Stomach (tissue), 4 donors: ENCODE measurements at regions not wholly inside any gene's neighbourhood (a gene's known extent, or its start where the extent isn't known, plus 50 kb on each side); places are given as distances from the start of the nearest gene placed in this dataset.

ENCODE experiments used
- EP300 ChIP-seq: sonication (generic); formaldehyde crosslinking; IDR thresholded peaks from one replicate; pipeline ENCODE4 v1.6.1; 2017; ENCODE audit warnings: antibody characterized with exemption
- POLR2A ChIP-seq, 4 donors: fragments of 450-650 bp; IDR thresholded peaks; one replicate each; pipeline ENCODE4 v1.6.1; 2016; ENCODE audit warnings: antibody characterized with exemption in 4 of 4, control low read depth in 2 of 4, mild to moderate bottlenecking in 1 of 4, moderate library complexity in 1 of 4
- POLR2AphosphoS5 ChIP-seq, 3 donors: sonication (generic); formaldehyde crosslinking; IDR thresholded peaks; one replicate each; pipeline ENCODE4 v1.6.1; 2016; ENCODE audit warnings: antibody characterized with exemption in 3 of 3

GRCh38 chr22:44438056-44438455, 60.0 kb downstream of the RTL6 start:
- no peak for TF ChIP-seq POLR2AphosphoS5 (IDR thresholded peaks at IDR 0.05)
- TF ChIP-seq POLR2A (IDR thresholded peaks at IDR 0.05) = no peak
- no peak for TF ChIP-seq EP300
